Tibial artery (tissue), 4 donors: ENCODE measurements at regions not wholly inside any gene's neighbourhood (a gene's known extent, or its start where the extent isn't known, plus 50 kb on each side); places are given as distances from the start of the nearest gene placed in this dataset.

ENCODE experiments used
- DNase-seq, 2 donors: peaks; one replicate each; pipeline ENCODE4 v3.0.0-alpha.2; 2019
- H3K27ac ChIP-seq, 2 donors: fragments of 200-600 bp; sonication (generic) in 1 of 2; 1 replicate in 1 of 2; 2 replicates in 1 of 2; pipeline ENCODE4 v1.5.1; 2018 to 2019; ENCODE audit warnings: mild to moderate bottlenecking in 1 of 2
- H3K27me3 ChIP-seq, 2 donors: fragments of 200-600 bp; sonication (generic) in 1 of 2; one replicate each; pipeline versions ENCODE4 v1.5.1 to v1.6.0; 2016 to 2019
- H3K36me3 ChIP-seq, 3 donors: fragments of 200-600 bp; sonication (generic) in 2 of 3; one replicate each; pipeline ENCODE4 v1.5.1; 2016 to 2019; ENCODE audit warnings: mild to moderate bottlenecking in 2 of 3
- H3K4me1 ChIP-seq, 4 donors: fragments of 200-600 bp; sonication (generic) in 2 of 4; 1 replicate in 3 of 4; 2 replicates in 1 of 4; pipeline ENCODE4 v1.5.1; 2016 to 2019
- H3K4me3 ChIP-seq, 2 donors: fragments of 200-600 bp; sonication (generic) in 1 of 2; 1 replicate in 1 of 2; 2 replicates in 1 of 2; pipeline ENCODE4 v1.5.1; 2018 to 2019; ENCODE audit warnings: mild to moderate bottlenecking in 2 of 2
- H3K9me3 ChIP-seq, 3 donors: fragments of 200-600 bp; sonication (generic) in 1 of 3; one replicate each; pipeline ENCODE4 v1.5.1; 2016 to 2019
- CTCF ChIP-seq, 2 experiments: fragments of 200-600 bp in 1 of 2; fragments of 450-650 bp in 1 of 2; IDR thresholded peaks; one replicate each; pipeline ENCODE4 v1.5.1; 2017 to 2019; ENCODE audit warnings: antibody characterized with exemption in 2 of 2, mild to moderate bottlenecking in 1 of 2, moderate library complexity in 1 of 2
- intact Hi-C: fragments of 100-400 bp; cut with DNase I; formaldehyde crosslinking; loops from one replicate; pipeline ENCODE4 v1.15.0; 2023; ENCODE audit warnings: low total_unique reads

- DNase-seq, result no peak
- no peak for TF ChIP-seq CTCF (IDR thresholded peaks at IDR 0.05)
- intact Hi-C loops, result no loop called here
- Histone ChIP-seq H3K4me3 (no peak overlapping the region), H3K4me1 (no peaks in the 10 kb centered on the region), H3K9me3 (no peaks in the 10 kb centered on the region), H3K36me3 (no peaks in the 10 kb centered on the region), H3K27me3 (no peaks in the 10 kb centered on the region), H3K27ac (no peak overlapping the region)
Measured at GRCh38 chr7:137172105-137172590, 171.4 kb downstream of the PTN start.

- H3K9me3 ChIP-seq, result no peaks in the 10 kb centered on the region
- H3K36me3 ChIP-seq, result no peaks in the 10 kb centered on the region
- H3K4me1 ChIP-seq, result no peaks in the 10 kb centered on the region
- peak in 1 of 2 donors; percentile 21 for DNase-seq
- intact Hi-C loops, result no loop called here
- peak; percentile 29 to 34 for TF ChIP-seq CTCF (IDR thresholded peaks at IDR 0.05)
- no peak overlapping the region for H3K4me3 ChIP-seq
- no peaks in the 10 kb centered on the region for H3K27me3 ChIP-seq
- no peak overlapping the region for H3K27ac ChIP-seq
Measured at GRCh38 chr7:137169282-137169698, 174.2 kb downstream of the PTN start.

GRCh38 chr7:137167609-137168008 is 175.9 kb downstream of the PTN start:
- no peaks in the 10 kb centered on the region for H3K4me1 ChIP-seq
- H3K4me3 ChIP-seq, result no peak overlapping the region
- H3K36me3 ChIP-seq, result no peaks in the 10 kb centered on the region
- no peak for DNase-seq
- TF ChIP-seq CTCF (IDR thresholded peaks at IDR 0.05), result no peak
- H3K9me3 ChIP-seq, result no peaks in the 10 kb centered on the region
- H3K27me3 ChIP-seq, result no peaks in the 10 kb centered on the region
- no peak overlapping the region for H3K27ac ChIP-seq
- intact Hi-C loops, result no loop called here

- no peak for TF ChIP-seq CTCF (IDR thresholded peaks at IDR 0.05)
- Histone ChIP-seq H3K4me3 (no peak overlapping the region), H3K36me3 (no peaks in the 10 kb centered on the region), H3K4me1 (no peaks in the 10 kb centered on the region), H3K9me3 (no peaks in the 10 kb centered on the region), H3K27ac (no peak overlapping the region), H3K27me3 (no peaks in the 10 kb centered on the region)
- no peak for DNase-seq
- intact Hi-C loops, result no loop called here
Measured at GRCh38 chr7:137166363-137166762, 177.2 kb downstream of the PTN start.

GRCh38 chr7:137165786-137166185 is 177.7 kb downstream of the PTN start:
- no peaks in the 10 kb centered on the region for H3K4me1 ChIP-seq
- no peaks in the 10 kb centered on the region for H3K36me3 ChIP-seq
- DNase-seq, result no peak
- no peaks in the 10 kb centered on the region for H3K9me3 ChIP-seq
- H3K4me3 ChIP-seq, result no peak overlapping the region
- no peak overlapping the region for H3K27ac ChIP-seq
- intact Hi-C loops, result no loop called here
- no peak for TF ChIP-seq CTCF (IDR thresholded peaks at IDR 0.05)
- no peaks in the 10 kb centered on the region for H3K27me3 ChIP-seq

- no peak for TF ChIP-seq CTCF (IDR thresholded peaks at IDR 0.05)
- H3K4me3 ChIP-seq, result no peak overlapping the region
- no peaks in the 10 kb centered on the region for H3K36me3 ChIP-seq
- no peak overlapping the region for H3K27ac ChIP-seq
- intact Hi-C loops, result no loop called here
- H3K4me1 ChIP-seq, result no peaks in the 10 kb centered on the region
- no peak for DNase-seq
- no peaks in the 10 kb centered on the region for H3K27me3 ChIP-seq
- H3K9me3 ChIP-seq, result no peaks in the 10 kb centered on the region
Measured at GRCh38 chr7:137165241-137165640, 178.3 kb downstream of the PTN start.
